GM12878 (cell line): ENCODE measurements at regions not wholly inside any gene's neighbourhood (a gene's known extent, or its start where the extent isn't known, plus 50 kb on each side); places are given as distances from the start of the nearest gene placed in this dataset.

Experiments
- CHD1 ChIP-seq: IDR thresholded peaks from 2 replicates; pipeline ENCODE4 v1.6.1; 2012; ENCODE audit warnings: low read depth, low read length, improper control_type of control experiment
- RBBP5 ChIP-seq: fragments of 200-600 bp; sonication (generic); conservative IDR thresholded peaks from 2 replicates; pipeline ENCODE4 v1.6.1; 2016

- TF ChIP-seq CHD1 (no peak), RBBP5 (no peak)
These were observed 101.3 kb upstream of the CTNNB1 start for GRCh38 chr3:41097896-41098496.
